ENCODE measurements at regions not wholly inside any gene's neighbourhood (a gene's known extent, or its start where the extent isn't known, plus 50 kb on each side); places are given as distances from the start of the nearest gene placed in this dataset.
"Not testable (repeated sequence)": the region's sequence is repeated elsewhere in the genome, so short reads cannot be mapped to it uniquely, and the experiment has no call there.

- H3K4me1 ChIP-seq (ENCODE audit: insufficient read depth, low read length): no peaks in the 10 kb centered on the region
- peaks cover 8% of the 10 kb centered on the region for H3K9me3 ChIP-seq (ENCODE audit: low read depth, low read length)
- no peak overlapping the region for H3K4me3 ChIP-seq (ENCODE audit: low read length)
- no peaks in the 10 kb centered on the region for H3K27me3 ChIP-seq (ENCODE audit: insufficient read depth, low read length)
These were observed 236.9 kb upstream of the NRIP1 start for GRCh38 chr21:15301736-15302135.

GRCh38 chr21:15306271-15306670 lies 241.5 kb upstream of the NRIP1 start:
- no peaks in the 10 kb centered on the region for H3K27me3 ChIP-seq (ENCODE audit: insufficient read depth, low read length)
- peaks cover 3% of the 10 kb centered on the region for H3K9me3 ChIP-seq (ENCODE audit: low read depth, low read length)
- H3K4me3 ChIP-seq (ENCODE audit: low read length): no peak overlapping the region
- no peaks in the 10 kb centered on the region for H3K4me1 ChIP-seq (ENCODE audit: insufficient read depth, low read length)

GRCh38 chr21:15308333-15308732 lies 243.5 kb upstream of the NRIP1 start:
- Histone ChIP-seq H3K4me3 (ENCODE audit: low read length) (no peak overlapping the region), H3K27me3 (ENCODE audit: insufficient read depth, low read length) (no peaks in the 10 kb centered on the region), H3K4me1 (ENCODE audit: insufficient read depth, low read length) (no peaks in the 10 kb centered on the region), H3K9me3 (ENCODE audit: low read depth, low read length) (no peaks in the 10 kb centered on the region)

- H3K4me3 ChIP-seq (ENCODE audit: low read length): no peak overlapping the region
- H3K27me3 ChIP-seq (ENCODE audit: insufficient read depth, low read length): no peaks in the 10 kb centered on the region
- H3K9me3 ChIP-seq (ENCODE audit: low read depth, low read length): no peaks in the 10 kb centered on the region
- H3K4me1 ChIP-seq (ENCODE audit: insufficient read depth, low read length): no peaks in the 10 kb centered on the region
These were observed 244.3 kb upstream of the NRIP1 start for GRCh38 chr21:15309022-15309590.

GRCh38 chr21:15309721-15310120 lies 244.9 kb upstream of the NRIP1 start:
- H3K9me3 ChIP-seq (ENCODE audit: low read depth, low read length): no peaks in the 10 kb centered on the region
- H3K4me3 ChIP-seq (ENCODE audit: low read length): no peak overlapping the region
- H3K4me1 ChIP-seq (ENCODE audit: insufficient read depth, low read length): no peaks in the 10 kb centered on the region
- no peaks in the 10 kb centered on the region for H3K27me3 ChIP-seq (ENCODE audit: insufficient read depth, low read length)

- no peak overlapping the region for H3K4me3 ChIP-seq (ENCODE audit: low read length)
- no peaks in the 10 kb centered on the region for H3K4me1 ChIP-seq (ENCODE audit: insufficient read depth, low read length)
- no peaks in the 10 kb centered on the region for H3K27me3 ChIP-seq (ENCODE audit: insufficient read depth, low read length)
- H3K9me3 ChIP-seq (ENCODE audit: low read depth, low read length): no peaks in the 10 kb centered on the region
These were observed 246.7 kb upstream of the NRIP1 start for GRCh38 chr21:15311510-15311909.

GRCh38 chr21:15317034-15317433 lies 252.2 kb upstream of the NRIP1 start:
- not testable (repeated sequence) for H3K9me3 ChIP-seq (ENCODE audit: low read depth, low read length); H3K27me3 ChIP-seq (ENCODE audit: insufficient read depth, low read length); H3K4me1 ChIP-seq (ENCODE audit: insufficient read depth, low read length); H3K4me3 ChIP-seq (ENCODE audit: low read length)

GRCh38 chr21:15319727-15320126 lies 254.9 kb upstream of the NRIP1 start:
- Histone ChIP-seq H3K4me1 (ENCODE audit: insufficient read depth, low read length) (no peaks in the 10 kb centered on the region), H3K27me3 (ENCODE audit: insufficient read depth, low read length) (no peaks in the 10 kb centered on the region)

GRCh38 chr21:15324542-15324941 lies 259.7 kb upstream of the NRIP1 start:
- Histone ChIP-seq H3K4me1 (ENCODE audit: insufficient read depth, low read length) (no peaks in the 10 kb centered on the region), H3K4me3 (ENCODE audit: low read length) (no peak overlapping the region), H3K9me3 (ENCODE audit: low read depth, low read length) (no peaks in the 10 kb centered on the region), H3K27me3 (ENCODE audit: insufficient read depth, low read length) (no peaks in the 10 kb centered on the region)

More at GRCh38 chr21:15319727-15320126, 254.9 kb upstream of the NRIP1 start:
- no peaks in the 10 kb centered on the region for H3K9me3 ChIP-seq (ENCODE audit: low read depth, low read length)
- no peak overlapping the region for H3K4me3 ChIP-seq (ENCODE audit: low read length)

GRCh38 chr21:15326032-15326867 lies 261.4 kb upstream of the NRIP1 start:
- Histone ChIP-seq H3K27me3 (ENCODE audit: insufficient read depth, low read length) (no peaks in the 10 kb centered on the region), H3K4me1 (ENCODE audit: insufficient read depth, low read length) (no peaks in the 10 kb centered on the region)

GRCh38 chr21:15327637-15328265 lies 263.0 kb upstream of the NRIP1 start:
- Histone ChIP-seq H3K4me1 (ENCODE audit: insufficient read depth, low read length) (no peaks in the 10 kb centered on the region), H3K9me3 (ENCODE audit: low read depth, low read length) (no peaks in the 10 kb centered on the region), H3K4me3 (ENCODE audit: low read length) (no peak overlapping the region), H3K27me3 (ENCODE audit: insufficient read depth, low read length) (no peaks in the 10 kb centered on the region)

More at GRCh38 chr21:15326032-15326867, 261.4 kb upstream of the NRIP1 start:
- Histone ChIP-seq H3K9me3 (ENCODE audit: low read depth, low read length) (no peaks in the 10 kb centered on the region), H3K4me3 (ENCODE audit: low read length) (no peak overlapping the region)

GRCh38 chr21:15329191-15329590 lies 264.4 kb upstream of the NRIP1 start:
- Histone ChIP-seq H3K4me1 (ENCODE audit: insufficient read depth, low read length) (peaks cover 7% of the 10 kb centered on the region), H3K9me3 (ENCODE audit: low read depth, low read length) (no peaks in the 10 kb centered on the region), H3K27me3 (ENCODE audit: insufficient read depth, low read length) (no peaks in the 10 kb centered on the region), H3K4me3 (ENCODE audit: low read length) (no peak overlapping the region)

- Histone ChIP-seq H3K9me3 (ENCODE audit: low read depth, low read length) (no peaks in the 10 kb centered on the region), H3K4me1 (ENCODE audit: insufficient read depth, low read length) (peaks cover 9% of the 10 kb centered on the region), H3K27me3 (ENCODE audit: insufficient read depth, low read length) (no peaks in the 10 kb centered on the region), H3K4me3 (ENCODE audit: low read length) (no peak overlapping the region)
These were observed 266.1 kb upstream of the NRIP1 start for GRCh38 chr21:15330872-15331271.

GRCh38 chr21:15332572-15332971 lies 267.8 kb upstream of the NRIP1 start:
- Histone ChIP-seq H3K4me3 (ENCODE audit: low read length) (no peak overlapping the region), H3K27me3 (ENCODE audit: insufficient read depth, low read length) (no peaks in the 10 kb centered on the region), H3K4me1 (ENCODE audit: insufficient read depth, low read length) (peaks cover 9% of the 10 kb centered on the region), H3K9me3 (ENCODE audit: low read depth, low read length) (no peaks in the 10 kb centered on the region)

GRCh38 chr21:15333136-15333710 lies 268.4 kb upstream of the NRIP1 start:
- Histone ChIP-seq H3K4me1 (ENCODE audit: insufficient read depth, low read length) (peaks cover 9% of the 10 kb centered on the region), H3K4me3 (ENCODE audit: low read length) (no peak overlapping the region), H3K27me3 (ENCODE audit: insufficient read depth, low read length) (no peaks in the 10 kb centered on the region), H3K9me3 (ENCODE audit: low read depth, low read length) (no peaks in the 10 kb centered on the region)
